ENCODE measurements at regions not wholly inside any gene's neighbourhood (a gene's known extent, or its start where the extent isn't known, plus 50 kb on each side); places are given as distances from the start of the nearest gene placed in this dataset.

DNA sequence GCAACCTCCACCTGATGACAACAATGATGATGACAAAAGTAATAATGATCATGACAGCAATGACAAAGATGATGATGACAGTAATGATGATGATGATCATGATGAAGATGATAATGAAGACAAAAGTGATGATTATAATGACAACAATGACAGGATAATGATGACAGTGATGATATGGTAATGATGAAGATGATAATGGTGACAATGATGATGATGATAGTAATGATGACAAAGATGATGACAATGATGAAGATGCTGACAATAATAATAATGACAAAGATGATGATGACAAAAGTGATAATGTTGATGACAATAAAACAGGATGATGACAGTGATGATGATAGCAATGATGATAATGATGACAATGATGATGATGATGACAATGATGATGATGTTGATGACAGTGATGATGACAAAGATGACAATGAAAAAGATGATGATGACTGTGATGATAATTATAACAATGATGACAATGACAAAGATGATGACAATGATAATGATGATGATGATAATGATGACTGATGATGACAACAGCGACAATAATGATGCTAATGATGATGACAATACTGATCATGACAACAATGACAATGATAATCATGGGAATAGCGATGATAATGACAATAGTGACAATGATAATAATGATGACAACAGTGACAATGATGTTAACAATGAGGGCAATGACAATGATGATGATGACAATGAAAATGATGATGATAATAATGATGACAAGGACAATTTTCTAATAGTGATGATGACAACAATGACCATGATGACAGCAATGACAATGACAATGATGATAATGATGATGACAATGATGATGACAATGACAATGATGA, 1106.5 kb upstream of the AUTS2 start:
- TF ChIP-seq, protein P1, sequence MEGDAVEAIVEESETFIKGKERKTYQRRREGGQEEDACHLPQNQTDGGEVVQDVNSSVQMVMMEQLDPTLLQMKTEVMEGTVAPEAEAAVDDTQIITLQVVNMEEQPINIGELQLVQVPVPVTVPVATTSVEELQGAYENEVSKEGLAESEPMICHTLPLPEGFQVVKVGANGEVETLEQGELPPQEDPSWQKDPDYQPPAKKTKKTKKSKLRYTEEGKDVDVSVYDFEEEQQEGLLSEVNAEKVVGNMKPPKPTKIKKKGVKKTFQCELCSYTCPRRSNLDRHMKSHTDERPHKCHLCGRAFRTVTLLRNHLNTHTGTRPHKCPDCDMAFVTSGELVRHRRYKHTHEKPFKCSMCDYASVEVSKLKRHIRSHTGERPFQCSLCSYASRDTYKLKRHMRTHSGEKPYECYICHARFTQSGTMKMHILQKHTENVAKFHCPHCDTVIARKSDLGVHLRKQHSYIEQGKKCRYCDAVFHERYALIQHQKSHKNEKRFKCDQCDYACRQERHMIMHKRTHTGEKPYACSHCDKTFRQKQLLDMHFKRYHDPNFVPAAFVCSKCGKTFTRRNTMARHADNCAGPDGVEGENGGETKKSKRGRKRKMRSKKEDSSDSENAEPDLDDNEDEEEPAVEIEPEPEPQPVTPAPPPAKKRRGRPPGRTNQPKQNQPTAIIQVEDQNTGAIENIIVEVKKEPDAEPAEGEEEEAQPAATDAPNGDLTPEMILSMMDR (conservative IDR thresholded peaks at IDR 0.05; ENCODE audit: low read depth, low read length) = no peak
- no peak for TF ChIP-seq EZH2 (IDR thresholded peaks at IDR 0.05; ENCODE audit: borderline replicate concordance, low read depth, low read length, poor library complexity, severe bottlenecking)

Measured in A673 (cell line).